AG04449 (cell line): ENCODE measurements at regions not wholly inside any gene's neighbourhood (a gene's known extent, or its start where the extent isn't known, plus 50 kb on each side); places are given as distances from the start of the nearest gene placed in this dataset.
A peak's percentile ranks its signal among the peaks of the same experiment; 100 is the strongest.

Source experiments
- CTCF ChIA-PET: fragments of 350-600 bp; formaldehyde crosslinking; extraction: SDS; loops from one replicate; lab custom pipeline; 2021; ENCODE audit warnings: antibody characterized with exemption; lab: Yijun Ruan, JAX
- POLR2A ChIA-PET: fragments of 400-600, 350-600 bp; formaldehyde crosslinking; extraction: SDS; loops from one replicate; lab custom pipeline; 2020; ENCODE audit warnings: antibody characterized with exemption, inconsistent platforms; lab: Yijun Ruan, JAX
- DNase-seq: peaks from one replicate; pipeline ENCODE4 v3.0.0-alpha.2; 2010; ENCODE audit warnings: low read depth, low spot score
- H3K4me3 ChIP-seq: 2 replicates; pipeline ENCODE4 v1.5.1; 2011; ENCODE audit warnings: low read depth, mild to moderate bottlenecking, control low read depth, low read length
- TF ChIP-seq, protein P1 (sequence below): IDR thresholded peaks from one replicate; pipeline ENCODE4 v1.5.1; 2011; ENCODE audit warnings: mild to moderate bottlenecking, moderate library complexity, low read length, control low read depth, inconsistent platforms; ENCODE audit not compliant: insufficient read depth; ENCODE audit errors: missing control alignments

DNA sequence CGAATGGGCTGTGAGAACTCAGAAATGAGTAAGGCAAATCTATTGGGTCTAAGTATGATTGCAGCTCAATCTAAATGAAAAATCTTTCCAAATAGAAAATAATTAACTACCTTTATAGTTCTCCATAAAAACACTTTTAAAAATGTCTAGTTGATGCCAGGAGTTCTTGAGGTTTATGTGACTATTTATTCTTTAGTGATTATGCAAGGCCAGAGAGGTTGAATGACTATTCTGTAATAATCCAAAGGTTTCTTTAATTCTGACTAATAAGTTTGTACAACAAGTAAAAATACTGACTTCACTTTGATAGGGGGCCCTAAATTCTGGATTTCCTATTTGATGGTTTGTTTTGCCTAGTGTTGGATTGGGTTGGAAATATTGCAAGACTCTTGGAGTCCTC is 461.2 kb downstream of the EPM2A start:
- TF ChIP-seq, protein P1, sequence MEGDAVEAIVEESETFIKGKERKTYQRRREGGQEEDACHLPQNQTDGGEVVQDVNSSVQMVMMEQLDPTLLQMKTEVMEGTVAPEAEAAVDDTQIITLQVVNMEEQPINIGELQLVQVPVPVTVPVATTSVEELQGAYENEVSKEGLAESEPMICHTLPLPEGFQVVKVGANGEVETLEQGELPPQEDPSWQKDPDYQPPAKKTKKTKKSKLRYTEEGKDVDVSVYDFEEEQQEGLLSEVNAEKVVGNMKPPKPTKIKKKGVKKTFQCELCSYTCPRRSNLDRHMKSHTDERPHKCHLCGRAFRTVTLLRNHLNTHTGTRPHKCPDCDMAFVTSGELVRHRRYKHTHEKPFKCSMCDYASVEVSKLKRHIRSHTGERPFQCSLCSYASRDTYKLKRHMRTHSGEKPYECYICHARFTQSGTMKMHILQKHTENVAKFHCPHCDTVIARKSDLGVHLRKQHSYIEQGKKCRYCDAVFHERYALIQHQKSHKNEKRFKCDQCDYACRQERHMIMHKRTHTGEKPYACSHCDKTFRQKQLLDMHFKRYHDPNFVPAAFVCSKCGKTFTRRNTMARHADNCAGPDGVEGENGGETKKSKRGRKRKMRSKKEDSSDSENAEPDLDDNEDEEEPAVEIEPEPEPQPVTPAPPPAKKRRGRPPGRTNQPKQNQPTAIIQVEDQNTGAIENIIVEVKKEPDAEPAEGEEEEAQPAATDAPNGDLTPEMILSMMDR: no peak
- POLR2A ChIA-PET: no interaction called here
- H3K4me3 ChIP-seq: no peak overlapping the region
- DNase-seq: no peak
- CTCF ChIA-PET: no interaction called here

DNA sequence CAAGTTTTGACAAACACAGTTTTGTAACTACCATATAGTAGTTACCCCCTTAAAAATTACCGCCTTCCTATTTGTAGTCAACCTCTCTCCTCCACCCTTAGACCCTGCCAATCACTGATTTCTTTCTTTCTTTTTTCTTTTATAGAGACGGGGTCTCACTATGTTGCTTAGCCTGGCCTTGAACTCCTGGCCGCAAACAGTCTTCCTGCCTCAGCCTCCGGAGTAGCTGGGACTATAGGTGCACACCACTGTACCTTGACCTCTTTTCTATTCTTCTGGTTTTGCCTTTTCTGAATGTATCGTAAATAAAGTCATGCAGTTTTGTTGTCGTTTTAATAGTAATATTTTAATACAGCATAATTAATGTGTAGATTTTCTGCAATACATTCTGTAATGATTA is 460.3 kb downstream of the EPM2A start:
- no peak overlapping the region for H3K4me3 ChIP-seq
- CTCF ChIA-PET: interaction anchor here (1.5 kb wide), 1 partner anchor 15 kb away, joined by 3 read pairs; no protein-coding TSS in a partner anchor
- no peak for DNase-seq
- POLR2A ChIA-PET: no interaction called here
- TF ChIP-seq, protein P1: no peak

DNA sequence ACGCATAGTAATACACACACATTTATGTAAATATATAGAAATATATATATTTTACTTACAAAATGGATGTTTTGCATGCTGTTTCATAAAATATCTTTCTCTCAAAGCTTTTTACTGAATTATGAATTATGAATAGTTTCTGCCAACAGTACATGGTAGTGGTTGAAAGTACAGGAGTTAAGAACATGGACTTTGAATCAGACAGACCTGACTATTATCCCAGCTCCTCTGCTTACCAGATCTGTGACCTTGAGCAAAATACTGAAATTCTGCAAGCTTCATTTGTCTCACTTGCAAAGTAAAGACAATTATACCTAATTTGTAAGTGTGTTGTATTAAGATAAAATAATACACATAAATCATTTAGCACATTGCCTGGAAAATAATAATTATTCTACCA is 459.5 kb downstream of the EPM2A start:
- TF ChIP-seq, protein P1: no peak
- POLR2A ChIA-PET: interaction anchor here (0.7 kb wide), 1 partner anchor 15 kb away, joined by 3 read pairs; no protein-coding TSS in a partner anchor
- CTCF ChIA-PET: interaction anchor here (1.5 kb wide), 1 partner anchor 16 kb away, joined by 3 read pairs; no protein-coding TSS in a partner anchor
- no peak for DNase-seq
- H3K4me3 ChIP-seq: no peak overlapping the region

DNA sequence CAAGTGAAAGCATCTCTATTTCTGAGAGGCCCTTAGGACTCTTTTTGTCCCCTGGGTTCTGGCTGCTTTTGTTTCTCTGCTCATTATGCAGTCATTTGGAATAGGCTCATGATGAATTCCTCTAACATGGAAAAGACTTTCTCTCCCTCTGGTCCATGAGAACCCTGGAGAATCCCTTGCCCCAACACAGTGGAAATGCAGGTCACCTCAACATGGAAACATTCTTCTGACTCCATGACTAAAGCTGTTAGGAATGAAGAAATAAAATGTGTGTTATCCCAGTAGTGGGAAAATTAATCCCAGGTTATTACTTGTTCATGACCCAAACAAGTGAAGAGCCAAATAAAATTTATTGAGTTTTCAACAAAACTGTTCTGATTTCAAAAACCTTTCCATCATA is 458.6 kb downstream of the EPM2A start:
- no peak for DNase-seq
- ChIA-PET CTCF (no interaction called here), POLR2A (no interaction called here)
- TF ChIP-seq, protein P1: no peak
- H3K4me3 ChIP-seq: no peak overlapping the region

DNA sequence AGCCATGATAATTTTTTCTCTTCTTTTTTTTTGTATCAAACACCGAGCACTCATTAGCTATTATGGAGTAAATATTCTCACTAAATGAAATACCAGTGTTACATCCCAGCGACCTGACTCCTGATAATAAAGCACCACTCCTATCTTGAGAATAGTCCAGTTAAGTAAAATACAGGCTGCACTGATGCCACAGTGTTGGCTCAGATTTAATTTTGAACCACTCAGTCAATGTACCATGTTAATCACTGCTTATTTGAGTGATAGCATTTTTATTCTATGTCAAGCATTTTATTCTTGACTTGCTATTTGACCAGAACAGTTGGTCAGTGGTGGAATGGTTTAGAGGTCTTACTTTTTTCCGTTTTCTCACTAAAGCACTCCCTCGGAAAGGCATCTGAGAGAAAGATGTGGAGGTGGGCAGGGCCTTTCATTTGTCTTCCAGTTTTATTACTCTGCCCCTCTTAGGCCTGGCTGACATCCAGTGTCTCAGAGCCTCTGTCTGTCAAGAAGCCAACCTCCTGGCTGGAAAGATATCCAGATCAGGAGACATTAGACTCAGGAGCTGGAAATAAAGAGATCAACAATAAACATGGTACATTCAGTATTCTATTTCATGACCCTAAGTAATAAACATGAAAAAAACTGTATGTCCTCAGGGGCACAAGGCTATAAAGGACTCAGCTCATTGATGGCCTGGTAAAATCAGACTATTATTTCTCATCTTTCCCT is 457.8 kb downstream of the EPM2A start:
- TF ChIP-seq, protein P1: no peak
- no peak for DNase-seq
- ChIA-PET POLR2A (no interaction called here), CTCF (interaction anchor here (1.3 kb wide), 1 partner anchor 9 kb away, joined by 4 read pairs; no protein-coding TSS in a partner anchor)
- no peak overlapping the region for H3K4me3 ChIP-seq

DNA sequence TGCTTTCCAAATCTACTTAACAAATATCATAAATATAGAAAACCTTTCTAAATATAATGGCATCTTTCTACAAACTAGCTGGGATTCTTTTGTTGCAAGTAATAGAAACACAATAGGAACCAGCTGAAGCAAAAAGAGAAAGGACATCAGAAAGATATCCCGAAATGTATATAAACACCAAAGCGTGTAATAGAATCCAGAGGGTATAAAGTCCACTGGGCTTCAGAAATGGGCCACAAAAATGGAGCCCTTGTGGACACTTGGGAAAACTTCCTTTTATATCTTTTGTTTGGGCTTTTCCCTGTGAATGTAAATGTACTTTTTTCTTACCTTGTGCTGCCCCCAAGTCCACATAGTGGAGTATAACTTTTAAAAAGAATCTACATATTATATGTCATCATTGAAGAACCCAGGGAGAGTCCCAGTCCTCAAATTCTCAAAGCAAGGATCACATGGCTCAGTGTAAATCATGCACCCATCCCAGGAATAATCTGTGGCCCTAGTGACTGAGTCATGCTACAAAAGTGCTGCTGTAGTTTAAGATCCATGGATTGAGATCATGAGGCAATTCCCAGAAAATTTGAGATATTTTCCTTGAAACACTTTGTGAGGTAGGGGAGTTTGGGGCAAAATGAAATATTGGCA is 457.0 kb downstream of the EPM2A start:
- no peak overlapping the region for H3K4me3 ChIP-seq
- CTCF ChIA-PET: interaction anchor here (1.3 kb wide), 1 partner anchor 9 kb away, joined by 4 read pairs; no protein-coding TSS in a partner anchor
- peak; percentile 24 for DNase-seq
- POLR2A ChIA-PET: no interaction called here
- TF ChIP-seq, protein P1: no peak
